ENCODE measurements at regions not wholly inside any gene's neighbourhood (a gene's known extent, or its start where the extent isn't known, plus 50 kb on each side); places are given as distances from the start of the nearest gene placed in this dataset.

- no peak for TF ChIP-seq CTCF (IDR thresholded peaks at IDR 0.05; ENCODE audit: insufficient read depth, missing control alignments)
- FAIRE-seq (no peak), DNase-seq (ENCODE audit: insufficient read length, low spot score) (no peak)
Measured at GRCh38 chr2:188835006-188835405, 139.2 kb upstream of the COL3A1 start.

GRCh38 chr2:188835821-188836220 is 138.4 kb upstream of the COL3A1 start:
- TF ChIP-seq CTCF (IDR thresholded peaks at IDR 0.05; ENCODE audit: insufficient read depth, missing control alignments), result no peak
- DNase-seq (ENCODE audit: insufficient read length, low spot score), result no peak
- no peak for FAIRE-seq

- no peak for TF ChIP-seq CTCF (IDR thresholded peaks at IDR 0.05; ENCODE audit: insufficient read depth, missing control alignments)
- FAIRE-seq (no peak), DNase-seq (ENCODE audit: insufficient read length, low spot score) (no peak)
Measured at GRCh38 chr2:188845692-188846091, 128.5 kb upstream of the COL3A1 start.

GRCh38 chr2:188848887-188849435 is 125.2 kb upstream of the COL3A1 start:
- no peak for FAIRE-seq
- no peak for DNase-seq (ENCODE audit: insufficient read length, low spot score)
- no peak for TF ChIP-seq CTCF (IDR thresholded peaks at IDR 0.05; ENCODE audit: insufficient read depth, missing control alignments)

- DNase-seq (ENCODE audit: insufficient read length, low spot score) (no peak), FAIRE-seq (no peak)
- TF ChIP-seq CTCF (IDR thresholded peaks at IDR 0.05; ENCODE audit: insufficient read depth, missing control alignments), result no peak
Measured at GRCh38 chr2:188850786-188851185, 123.4 kb upstream of the COL3A1 start.

GRCh38 chr2:188851311-188851710 is 122.9 kb upstream of the COL3A1 start:
- DNase-seq (ENCODE audit: insufficient read length, low spot score) (no peak), FAIRE-seq (no peak)
- no peak for TF ChIP-seq CTCF (IDR thresholded peaks at IDR 0.05; ENCODE audit: insufficient read depth, missing control alignments)

- no peak for FAIRE-seq
- no peak for TF ChIP-seq CTCF (IDR thresholded peaks at IDR 0.05; ENCODE audit: insufficient read depth, missing control alignments)
- DNase-seq (ENCODE audit: insufficient read length, low spot score), result no peak
Measured at GRCh38 chr2:188851826-188852225, 122.3 kb upstream of the COL3A1 start.

All from D721Med (cell line).